GM19452 (cell line): ENCODE measurements at regions not wholly inside any gene's neighbourhood (a gene's known extent, or its start where the extent isn't known, plus 50 kb on each side); places are given as distances from the start of the nearest gene placed in this dataset.
"Not testable (repeated sequence)": the region's sequence is repeated elsewhere in the genome, so short reads cannot be mapped to it uniquely, and the experiment has no call there.

Source experiments
- ATAC-seq: cut with Tn5 transposase; IDR thresholded peaks from one replicate; pipeline ENCODE4 v1.9.1; 2021; ENCODE audit not compliant: unreplicated experiment

- not testable (repeated sequence) for ATAC-seq
Observed at GRCh38 chr4:190118519-190118918, 54.2 kb downstream of the DBET start.

GRCh38 chr4:190119474-190119873 is 54.1 kb upstream of the DUX4 start:
- not testable (repeated sequence) for ATAC-seq

GRCh38 chr4:190120111-190120514 is 53.5 kb upstream of the DUX4 start:
- peak; percentile 41 for ATAC-seq

- peak; percentile 42 for ATAC-seq
Observed at GRCh38 chr4:190120537-190121001, 53.0 kb upstream of the DUX4 start.

GRCh38 chr4:190121076-190121671 is 52.4 kb upstream of the DUX4 start:
- not testable (repeated sequence) for ATAC-seq

- no peak for ATAC-seq
Observed at GRCh38 chr4:190121759-190122158, 51.8 kb upstream of the DUX4 start.

- ATAC-seq = not testable (repeated sequence)
Observed at GRCh38 chr4:190122161-190123142, 51.1 kb upstream of the DUX4 start.
